ENCODE measurements at regions not wholly inside any gene's neighbourhood (a gene's known extent, or its start where the extent isn't known, plus 50 kb on each side); places are given as distances from the start of the nearest gene placed in this dataset.

- H3K79me2 ChIP-seq (ENCODE audit: insufficient read depth, low read length): peaks cover 1% of the 10 kb centered on the region; the same call in 1 of the 2 replicates
These were observed 179.1 kb downstream of the AACS start for GRCh38 chr12:125244338-125244737.

More at GRCh38 chr12:125244338-125244737, 179.1 kb downstream of the AACS start:
- H2BK5ac ChIP-seq (ENCODE audit: insufficient read length, low read length): no peak overlapping the region
- peaks cover 0 to 22% (median 0%) of the 10 kb centered on the region in 3 experiments; a peak in 3 of 7 replicates for H3K36me3 Mint-ChIP-seq (ENCODE audit: insufficient read depth in 1 of 3, low read depth in 3 of 3)
- H3K27ac Mint-ChIP-seq: no peak overlapping the region
- no peak overlapping the region for H3T11ph ChIP-seq (ENCODE audit: low read length)
- H3K9ac ChIP-seq (ENCODE audit: extremely low read depth, insufficient read length, low read length): no peak overlapping the region
- H2BK20ac ChIP-seq (ENCODE audit: low read depth, low read length, poor library complexity, severe bottlenecking): no peak overlapping the region
- H3K4me1 ChIP-seq (ENCODE audit: insufficient read depth, low read length): no peaks in the 10 kb centered on the region; the same call in 1 of the 2 replicates
- H3K14ac ChIP-seq (ENCODE audit: insufficient read depth, low read length): no peak overlapping the region
- no peak overlapping the region for H2BK120ac ChIP-seq (ENCODE audit: low read depth, low read length, poor library complexity, severe bottlenecking)
- DNase-seq: no peak
- H3K4me3 Mint-ChIP-seq: no peak overlapping the region
- H2AFZ ChIP-seq (ENCODE audit: low read length): no peak overlapping the region
- H2AK5ac ChIP-seq (ENCODE audit: insufficient read length, low read length): no peak overlapping the region
- H3K27me3 ChIP-seq (ENCODE audit: insufficient read depth, low read length): no peaks in the 10 kb centered on the region
- H3K9me3 ChIP-seq (ENCODE audit: control insufficient read depth, low read depth, low read length): no peaks in the 10 kb centered on the region
- H3K23me2 ChIP-seq (ENCODE audit: insufficient read length, low read depth, low read length, poor library complexity, severe bottlenecking): no peaks in the 10 kb centered on the region
- H3K23ac ChIP-seq (ENCODE audit: insufficient read length, low read depth, low read length): no peak overlapping the region
- H3K9me3 Mint-ChIP-seq: no peaks in the 10 kb centered on the region
- H4K5ac ChIP-seq (ENCODE audit: insufficient read length, low read depth, low read length): no peak overlapping the region
- H3K27me3 Mint-ChIP-seq (ENCODE audit: low read depth): peaks cover 10% of the 10 kb centered on the region
- H3K4me1 Mint-ChIP-seq: peaks cover 13 to 30% of the 10 kb centered on the region in 2 experiments
- H4K20me1 ChIP-seq (ENCODE audit: control insufficient read depth, insufficient read depth, insufficient read length): peaks cover 2% of the 10 kb centered on the region
- no peak overlapping the region for H4K8ac ChIP-seq (replicated peaks; ENCODE audit: insufficient read length, low read depth, low read length)
- no peak overlapping the region for H3K4me2 ChIP-seq (ENCODE audit: insufficient read depth, insufficient read length, low read length)
- H2BK15ac ChIP-seq (ENCODE audit: low read depth, low read length): no peak overlapping the region
- no peak overlapping the region for H2BK12ac ChIP-seq (ENCODE audit: insufficient read length, low read depth, low read length)
- no peaks in the 10 kb centered on the region for H3K79me1 ChIP-seq (ENCODE audit: insufficient read depth, low read depth, low read length, poor library complexity, severe bottlenecking)
- no peak overlapping the region for H3K4ac ChIP-seq (ENCODE audit: low read depth, low read length)
- no CpG with 5 or more reads among the region's 8 CpGs for WGBS (ENCODE audit: extremely low coverage, insufficient read length, low lambda C conversion rate)
- H3K56ac ChIP-seq (ENCODE audit: insufficient read length, low read depth, low read length): no peak overlapping the region
- TF ChIP-seq, protein P1, sequence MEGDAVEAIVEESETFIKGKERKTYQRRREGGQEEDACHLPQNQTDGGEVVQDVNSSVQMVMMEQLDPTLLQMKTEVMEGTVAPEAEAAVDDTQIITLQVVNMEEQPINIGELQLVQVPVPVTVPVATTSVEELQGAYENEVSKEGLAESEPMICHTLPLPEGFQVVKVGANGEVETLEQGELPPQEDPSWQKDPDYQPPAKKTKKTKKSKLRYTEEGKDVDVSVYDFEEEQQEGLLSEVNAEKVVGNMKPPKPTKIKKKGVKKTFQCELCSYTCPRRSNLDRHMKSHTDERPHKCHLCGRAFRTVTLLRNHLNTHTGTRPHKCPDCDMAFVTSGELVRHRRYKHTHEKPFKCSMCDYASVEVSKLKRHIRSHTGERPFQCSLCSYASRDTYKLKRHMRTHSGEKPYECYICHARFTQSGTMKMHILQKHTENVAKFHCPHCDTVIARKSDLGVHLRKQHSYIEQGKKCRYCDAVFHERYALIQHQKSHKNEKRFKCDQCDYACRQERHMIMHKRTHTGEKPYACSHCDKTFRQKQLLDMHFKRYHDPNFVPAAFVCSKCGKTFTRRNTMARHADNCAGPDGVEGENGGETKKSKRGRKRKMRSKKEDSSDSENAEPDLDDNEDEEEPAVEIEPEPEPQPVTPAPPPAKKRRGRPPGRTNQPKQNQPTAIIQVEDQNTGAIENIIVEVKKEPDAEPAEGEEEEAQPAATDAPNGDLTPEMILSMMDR (conservative IDR thresholded peaks at IDR 0.05): no peak
- no peak overlapping the region for H3K18ac ChIP-seq (ENCODE audit: insufficient read length, low read depth, low read length)
- H4K91ac ChIP-seq (ENCODE audit: insufficient read length, low read depth, low read length): no peak overlapping the region
- no peak overlapping the region for H3K27ac ChIP-seq (ENCODE audit: insufficient read length, low read depth, low read length)

All from H9 (cell line).